Dendritic cell treated with granulocyte-macrophage colony-stimulating factor and Interleukin-4, amounts not matched to agents 40 ng/mL and 50 ng/mL, for 4 days (primary cell): ENCODE measurements at regions not wholly inside any gene's neighbourhood (a gene's known extent, or its start where the extent isn't known, plus 50 kb on each side); places are given as distances from the start of the nearest gene placed in this dataset.
"Not testable (repeated sequence)": the region's sequence is repeated elsewhere in the genome, so short reads cannot be mapped to it uniquely, and the experiment has no call there.

Experiments used
- H3K27ac Mint-ChIP-seq: one replicate; pipeline ENCODE4 v1.8.0; 2022; ENCODE audit warnings: mild to moderate bottlenecking, mixed read lengths
- H3K27me3 Mint-ChIP-seq: one replicate; pipeline ENCODE4 v1.8.0; 2022; ENCODE audit warnings: mild to moderate bottlenecking, mixed read lengths
- H3K36me3 Mint-ChIP-seq: one replicate; pipeline ENCODE4 v1.8.0; 2022; ENCODE audit warnings: low read depth, mixed read lengths
- H3K4me1 Mint-ChIP-seq: one replicate; pipeline ENCODE4 v1.8.0; 2022; ENCODE audit warnings: low read depth, mixed read lengths
- H3K4me3 Mint-ChIP-seq: one replicate; pipeline ENCODE4 v1.8.0; 2022; ENCODE audit warnings: mild to moderate bottlenecking, moderate library complexity, mixed read lengths
- H3K9me3 Mint-ChIP-seq: one replicate; pipeline ENCODE4 v1.8.0; 2022; ENCODE audit warnings: mixed read lengths
- intact Hi-C: fragments of 100-400 bp; cut with micrococcal nuclease; formaldehyde crosslinking; loops from one replicate; pipeline ENCODE4 v1.15.0; 2022

- no peaks in the 10 kb centered on the region for H3K4me1 Mint-ChIP-seq
- no peaks in the 10 kb centered on the region for H3K9me3 Mint-ChIP-seq
- no peak overlapping the region for H3K4me3 Mint-ChIP-seq
- H3K27ac Mint-ChIP-seq: no peak overlapping the region
- no peaks in the 10 kb centered on the region for H3K27me3 Mint-ChIP-seq
- H3K36me3 Mint-ChIP-seq: no peaks in the 10 kb centered on the region
- intact Hi-C loops: no loop called here
These were observed 560.7 kb downstream of the KCNJ18 start for GRCh38 chr17:22253007-22253406.

- H3K4me3 Mint-ChIP-seq: no peak overlapping the region
- intact Hi-C loops: no loop called here
- peaks cover 58% of the 10 kb centered on the region for H3K9me3 Mint-ChIP-seq
- no peaks in the 10 kb centered on the region for H3K4me1 Mint-ChIP-seq
- H3K27ac Mint-ChIP-seq: no peak overlapping the region
- H3K27me3 Mint-ChIP-seq: no peaks in the 10 kb centered on the region
- H3K36me3 Mint-ChIP-seq: no peaks in the 10 kb centered on the region
These were observed 573.5 kb downstream of the KCNJ18 start for GRCh38 chr17:22265807-22266206.

- Mint-ChIP-seq H3K4me3 (no peak overlapping the region), H3K27me3 (no peaks in the 10 kb centered on the region), H3K4me1 (no peaks in the 10 kb centered on the region), H3K27ac (no peak overlapping the region), H3K36me3 (no peaks in the 10 kb centered on the region), H3K9me3 (peaks cover 62% of the 10 kb centered on the region)
- intact Hi-C loops: no loop called here
These were observed 573.9 kb downstream of the KCNJ18 start for GRCh38 chr17:22266231-22266630.

GRCh38 chr17:22267019-22267418, 574.7 kb downstream of the KCNJ18 start:
- Mint-ChIP-seq H3K4me1 (no peaks in the 10 kb centered on the region), H3K9me3 (peaks cover 70% of the 10 kb centered on the region), H3K27ac (no peak overlapping the region), H3K36me3 (no peaks in the 10 kb centered on the region), H3K4me3 (no peak overlapping the region), H3K27me3 (no peaks in the 10 kb centered on the region)
- intact Hi-C loops: no loop called here

- Mint-ChIP-seq H3K4me1 (no peaks in the 10 kb centered on the region), H3K4me3 (no peak overlapping the region), H3K27ac (no peak overlapping the region), H3K27me3 (no peaks in the 10 kb centered on the region), H3K9me3 (peaks cover 84% of the 10 kb centered on the region), H3K36me3 (no peaks in the 10 kb centered on the region)
- intact Hi-C loops: no loop called here
These were observed 576.0 kb downstream of the KCNJ18 start for GRCh38 chr17:22268214-22268911.

- intact Hi-C loops: no loop called here
- Mint-ChIP-seq H3K9me3 (peaks cover 89% of the 10 kb centered on the region), H3K27ac (no peak overlapping the region), H3K27me3 (no peaks in the 10 kb centered on the region), H3K4me3 (no peak overlapping the region), H3K36me3 (no peaks in the 10 kb centered on the region), H3K4me1 (no peaks in the 10 kb centered on the region)
These were observed 576.5 kb downstream of the KCNJ18 start for GRCh38 chr17:22268912-22269220.

GRCh38 chr17:22270381-22270780, 578.1 kb downstream of the KCNJ18 start:
- H3K4me1 Mint-ChIP-seq: no peaks in the 10 kb centered on the region

GRCh38 chr17:22270809-22271208, 578.5 kb downstream of the KCNJ18 start:
- intact Hi-C loops, H3K4me3 Mint-ChIP-seq, H3K27ac Mint-ChIP-seq, H3K27me3 Mint-ChIP-seq, H3K4me1 Mint-ChIP-seq, H3K36me3 Mint-ChIP-seq: not testable (repeated sequence)
- peaks cover 86% of the 10 kb centered on the region for H3K9me3 Mint-ChIP-seq

More at GRCh38 chr17:22270381-22270780, 578.1 kb downstream of the KCNJ18 start:
- no peaks in the 10 kb centered on the region for H3K27me3 Mint-ChIP-seq
- intact Hi-C loops: no loop called here
- H3K36me3 Mint-ChIP-seq: no peaks in the 10 kb centered on the region
- H3K27ac Mint-ChIP-seq: no peak overlapping the region
- H3K9me3 Mint-ChIP-seq: peaks cover 86% of the 10 kb centered on the region
- no peak overlapping the region for H3K4me3 Mint-ChIP-seq

- Mint-ChIP-seq H3K4me3 (no peak overlapping the region), H3K27me3 (no peaks in the 10 kb centered on the region), H3K4me1 (no peaks in the 10 kb centered on the region), H3K9me3 (peaks cover 86% of the 10 kb centered on the region), H3K36me3 (no peaks in the 10 kb centered on the region), H3K27ac (no peak overlapping the region)
- intact Hi-C loops: no loop called here
These were observed 580.2 kb downstream of the KCNJ18 start for GRCh38 chr17:22272363-22273146.

- intact Hi-C loops: no loop called here
- Mint-ChIP-seq H3K4me1 (no peaks in the 10 kb centered on the region), H3K9me3 (peaks cover 78% of the 10 kb centered on the region), H3K27ac (no peak overlapping the region), H3K4me3 (no peak overlapping the region), H3K27me3 (no peaks in the 10 kb centered on the region), H3K36me3 (no peaks in the 10 kb centered on the region)
These were observed 581.0 kb downstream of the KCNJ18 start for GRCh38 chr17:22273308-22273707.

GRCh38 chr17:22277595-22277994, 585.3 kb downstream of the KCNJ18 start:
- H3K4me1 Mint-ChIP-seq: no peaks in the 10 kb centered on the region
- no peaks in the 10 kb centered on the region for H3K36me3 Mint-ChIP-seq
- no peak overlapping the region for H3K4me3 Mint-ChIP-seq
- no peak overlapping the region for H3K27ac Mint-ChIP-seq
- H3K9me3 Mint-ChIP-seq: peaks cover 55% of the 10 kb centered on the region
- H3K27me3 Mint-ChIP-seq: no peaks in the 10 kb centered on the region
- intact Hi-C loops: no loop called here

GRCh38 chr17:22278302-22279275, 586.3 kb downstream of the KCNJ18 start:
- Mint-ChIP-seq H3K4me3 (no peak overlapping the region), H3K27ac (no peak overlapping the region), H3K4me1 (no peaks in the 10 kb centered on the region), H3K36me3 (no peaks in the 10 kb centered on the region), H3K9me3 (peaks cover 55% of the 10 kb centered on the region), H3K27me3 (no peaks in the 10 kb centered on the region)
- intact Hi-C loops: no loop called here

- Mint-ChIP-seq H3K27ac (no peak overlapping the region), H3K36me3 (no peaks in the 10 kb centered on the region), H3K4me1 (no peaks in the 10 kb centered on the region), H3K4me3 (no peak overlapping the region), H3K27me3 (no peaks in the 10 kb centered on the region), H3K9me3 (peaks cover 17% of the 10 kb centered on the region)
- intact Hi-C loops: no loop called here
These were observed 594.2 kb downstream of the KCNJ18 start for GRCh38 chr17:22286337-22287041.
